Adrenal gland (tissue), 9 donors: ENCODE measurements at regions not wholly inside any gene's neighbourhood (a gene's known extent, or its start where the extent isn't known, plus 50 kb on each side); places are given as distances from the start of the nearest gene placed in this dataset.

Experiments used
- DNase-seq, 7 donors: peaks; one replicate each; pipeline ENCODE4 v3.0.0-alpha.2; 2019 to 2020
- H3K27ac ChIP-seq, 5 donors: fragments of 200-600 bp; sonication (generic) in 4 of 5; 1 replicate in 3 of 5; 2 replicates in 2 of 5; pipeline versions ENCODE4 v1.5.1 to v1.8.0; 2016 to 2020; ENCODE audit warnings: mild to moderate bottlenecking in 1 of 5
- H3K27me3 ChIP-seq: fragments of 200-600 bp; 2 replicates; pipeline ENCODE4 v1.8.0; 2021
- H3K36me3 ChIP-seq, 2 donors: fragments of 200-600 bp; replicated peaks in 1 of 2; 1 replicate in 1 of 2; 2 replicates in 1 of 2; pipeline versions ENCODE4 v1.5.1 to v1.8.0; 2018 to 2022
- H3K4me1 ChIP-seq, 2 donors: fragments of 200-600 bp; replicated peaks in 1 of 2; 1 replicate in 1 of 2; 2 replicates in 1 of 2; pipeline versions ENCODE4 v1.5.1 to v1.8.0; 2018 to 2021
- H3K4me3 ChIP-seq, 4 donors: fragments of 200-600 bp; sonication (generic) in 3 of 4; one replicate each; pipeline ENCODE4 v1.5.1; 2016 to 2018
- H3K9me3 ChIP-seq, 3 donors: fragments of 200-600 bp; sonication (generic) in 1 of 3; replicated peaks in 1 of 3; 1 replicate in 2 of 3; 2 replicates in 1 of 3; pipeline versions ENCODE4 v1.5.1 to v1.8.0; 2016 to 2021
- CTCF ChIP-seq, 6 experiments: fragments of 450-650 bp in 4 of 6; fragments of 200-600 bp in 2 of 6; sonication (generic) in 1 of 6; IDR thresholded peaks; 1 replicate in 5 of 6; 2 replicates in 1 of 6; pipeline versions ENCODE4 v1.5.1 to v1.8.0; 2016 to 2021; ENCODE audit warnings: antibody characterized with exemption in 6 of 6, mild to moderate bottlenecking in 2 of 6, moderate library complexity in 1 of 6
- POLR2A ChIP-seq, 2 donors: fragments of 450-650 bp; IDR thresholded peaks; one replicate each; pipeline ENCODE4 v1.6.1; 2017; ENCODE audit warnings: antibody characterized with exemption in 2 of 2, mild to moderate bottlenecking in 2 of 2, moderate library complexity in 1 of 2
- WGBS, 4 donors: extraction: QIAGEN DNeasy Blood & Tissue Kit in 2 of 4; methylation state at CpG; one replicate each; pipeline versions ENCODE4 v1.1.5 to v1.1.7; 2013 to 2017; 5-methylcytosine and 5-hydroxymethylcytosine counted together
- intact Hi-C, 2 donors: fragments of 100-400 bp; cut with DNase I; formaldehyde crosslinking; loops; one replicate each; pipeline versions ENCODE4 v1.14.1 to v1.15.0; 2022 to 2023
- donor health status: healthy with polysubstance abuse.
- donor health status: Bipolar disorder and iron deficiency.
- donor health status: DM: yes; HTN: yes; CAD: no.
- donor health status: DM: no; HTN: no; CAD: no.
- donor health status: DM: no; HTN: no; CAD: no.

DNA sequence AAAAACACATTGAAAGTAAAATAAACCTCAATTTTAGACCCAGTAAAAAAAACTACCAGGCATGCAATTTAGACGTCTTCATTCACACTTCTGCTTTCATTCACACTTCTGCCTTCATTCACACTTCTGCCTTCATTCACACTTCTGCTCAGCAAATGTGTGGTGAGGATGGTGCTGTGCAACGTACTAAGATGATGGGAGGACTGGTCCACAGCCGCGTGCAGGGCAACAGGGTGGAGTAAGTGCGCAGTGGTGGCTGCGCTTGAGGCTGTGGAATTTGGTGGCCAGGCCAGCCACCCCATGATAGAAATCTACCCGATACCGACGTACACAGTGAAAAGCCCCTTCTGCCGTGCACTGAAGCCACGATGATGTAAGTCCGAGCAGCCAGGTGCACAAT, 114.3 kb upstream of the CD93 start:
- Histone ChIP-seq H3K4me1 (peaks cover 0 to 2% of the 10 kb centered on the region in 2 donors), H3K27me3 (no peaks in the 10 kb centered on the region), H3K36me3 (no peaks in the 10 kb centered on the region), H3K27ac (no peak overlapping the region), H3K4me3 (no peak overlapping the region), H3K9me3 (no peaks in the 10 kb centered on the region)
- TF ChIP-seq POLR2A (IDR thresholded peaks at IDR 0.05), result no peak
- no peak for TF ChIP-seq CTCF (IDR thresholded peaks at IDR 0.05)
- WGBS, 4 donors, result 75 to 85% (median 82%) methylated on average over 9 to 12 of the region's 12 CpGs
- intact Hi-C loops, result no loop called here
- peak in 1 of 7 donors; percentile 37 for DNase-seq

DNA sequence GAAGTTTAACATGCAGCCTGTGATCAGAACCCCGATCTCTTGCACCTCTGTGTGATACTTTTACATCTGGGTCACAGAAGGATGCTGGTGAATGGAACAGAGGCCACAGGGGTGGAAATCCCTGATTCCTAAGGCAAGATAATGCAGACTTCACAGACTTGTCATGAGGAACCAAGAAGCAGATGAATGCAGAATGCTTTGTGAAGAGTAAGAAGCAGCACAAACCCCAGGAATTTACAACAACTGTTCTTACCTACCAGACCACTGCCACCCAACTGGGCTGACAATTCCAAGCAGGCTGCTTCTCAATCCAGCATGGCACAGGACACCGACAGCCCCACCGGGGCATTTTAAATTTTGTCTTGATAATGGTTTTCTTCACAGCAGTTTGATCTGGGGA, 113.2 kb upstream of the CD93 start:
- no peak for DNase-seq

DNA sequence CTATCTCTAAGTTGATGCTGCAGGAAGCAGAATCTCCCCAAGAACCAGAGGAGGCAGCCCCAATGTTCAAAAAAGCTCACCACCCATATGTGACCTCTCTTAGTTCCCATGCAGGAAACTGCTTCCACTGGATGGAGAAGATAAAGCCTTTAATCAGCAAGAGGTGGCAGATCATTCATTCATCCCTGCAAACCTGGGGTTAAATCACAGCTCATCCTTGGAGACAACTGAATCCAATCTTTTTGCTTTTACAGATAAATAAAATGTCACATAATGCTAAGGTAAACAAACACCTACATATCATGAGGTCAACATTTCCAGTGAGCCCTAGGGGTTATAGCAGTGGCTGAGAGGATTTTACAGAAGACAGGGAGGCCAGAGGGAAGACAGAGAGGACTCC, 112.7 kb upstream of the CD93 start:
- no peak overlapping the region for H3K4me3 ChIP-seq
- no peak for DNase-seq
- H3K36me3 ChIP-seq, result no peaks in the 10 kb centered on the region
- no peak overlapping the region for H3K27ac ChIP-seq
- no peak for TF ChIP-seq CTCF (IDR thresholded peaks at IDR 0.05)
- TF ChIP-seq POLR2A (IDR thresholded peaks at IDR 0.05), result no peak
- H3K9me3 ChIP-seq, result no peaks in the 10 kb centered on the region
- no peaks in the 10 kb centered on the region for H3K27me3 ChIP-seq
- intact Hi-C loops, result no loop called here
- no peaks in the 10 kb centered on the region for H3K4me1 ChIP-seq

More for the DNA sequence above, 113.2 kb upstream of the CD93 start:
- H3K9me3 ChIP-seq, result no peaks in the 10 kb centered on the region
- intact Hi-C loops, result no loop called here
- no peaks in the 10 kb centered on the region for H3K36me3 ChIP-seq
- no peak overlapping the region for H3K27ac ChIP-seq
- H3K27me3 ChIP-seq, result no peaks in the 10 kb centered on the region
- H3K4me3 ChIP-seq, result no peak overlapping the region
- H3K4me1 ChIP-seq, result no peaks in the 10 kb centered on the region
- WGBS, 4 donors, result 89 to 96% (median 92%) methylated on average over 3 of the region's 3 CpGs
- TF ChIP-seq CTCF (IDR thresholded peaks at IDR 0.05) (no peak), POLR2A (IDR thresholded peaks at IDR 0.05) (no peak)

GRCh38 chr20:23197836-23198235, 111.7 kb upstream of the CD93 start:
- intact Hi-C loops, result no loop called here
- H3K36me3 ChIP-seq, result no peaks in the 10 kb centered on the region
- no peaks in the 10 kb centered on the region for H3K9me3 ChIP-seq
- DNase-seq, result no peak
- H3K4me3 ChIP-seq, result no peak overlapping the region
- WGBS, 4 donors, result 81 to 85% (median 82%) methylated on average over 4 of the region's 4 CpGs
- no peaks in the 10 kb centered on the region for H3K27me3 ChIP-seq
- H3K27ac ChIP-seq, result no peak overlapping the region
- TF ChIP-seq CTCF (IDR thresholded peaks at IDR 0.05) (no peak), POLR2A (IDR thresholded peaks at IDR 0.05) (no peak)
- H3K4me1 ChIP-seq, result no peaks in the 10 kb centered on the region
